ENCODE measurements at regions not wholly inside any gene's neighbourhood (a gene's known extent, or its start where the extent isn't known, plus 50 kb on each side); places are given as distances from the start of the nearest gene placed in this dataset.
A peak's percentile ranks its signal among the peaks of the same experiment; 100 is the strongest.

- H4K8ac ChIP-seq (ENCODE audit: low read depth, low read length), result no peak overlapping the region
- no peak overlapping the region for H3K56ac ChIP-seq (ENCODE audit: low read length)
- H3K79me1 ChIP-seq (ENCODE audit: low read length), result no peaks in the 10 kb centered on the region
- H3K4me3 ChIP-seq (ENCODE audit: low read length), result no peak overlapping the region
- no peak overlapping the region for H2BK15ac ChIP-seq (replicated peaks; ENCODE audit: low read depth)
- H3K79me2 ChIP-seq (ENCODE audit: control insufficient read depth, insufficient read depth, low read length), result no peaks in the 10 kb centered on the region
- DNase-seq, result no peak
- no peak overlapping the region for H3K4me2 ChIP-seq (ENCODE audit: low read length)
- H3K4me1 ChIP-seq (ENCODE audit: control insufficient read depth, low read depth, low read length), result peaks cover 5% of the 10 kb centered on the region
- H2BK5ac ChIP-seq (ENCODE audit: low read length), result peak overlapping the region; percentile 13
- WGBS (ENCODE audit: extremely low coverage, insufficient coverage, low lambda C conversion rate), result no CpG with 5 or more reads among the region's 8 CpGs
- no peaks in the 10 kb centered on the region for H3K27me3 ChIP-seq (ENCODE audit: insufficient read depth, low read length, poor library complexity)
- no peak overlapping the region for H3K23ac ChIP-seq (ENCODE audit: low read length)
- H3K36me3 ChIP-seq (ENCODE audit: control insufficient read depth, insufficient read depth, low read length), result no peaks in the 10 kb centered on the region
- no peak overlapping the region for H3K9ac ChIP-seq (ENCODE audit: low read length)
- H2BK120ac ChIP-seq (ENCODE audit: low read depth, low read length), result no peak overlapping the region
- no peak overlapping the region for H3K18ac ChIP-seq (ENCODE audit: low read length)
- no peak overlapping the region for H3K27ac ChIP-seq (ENCODE audit: low read depth, low read length)
- H2AK5ac ChIP-seq (ENCODE audit: low read length), result no peak overlapping the region
- no peak overlapping the region for H3K4ac ChIP-seq (ENCODE audit: low read depth, low read length)
- no peak overlapping the region for H4K5ac ChIP-seq (ENCODE audit: low read length)
Observed at GRCh38 chr10:121084016-121084674, 233.0 kb downstream of the WDR11 start.

GRCh38 chr10:121084675-121085070, 233.5 kb downstream of the WDR11 start:
- no peak overlapping the region for H2BK120ac ChIP-seq (ENCODE audit: low read depth, low read length)
- H3K56ac ChIP-seq (ENCODE audit: low read length), result no peak overlapping the region
- H3K4me1 ChIP-seq (ENCODE audit: control insufficient read depth, low read depth, low read length), result peaks cover 5% of the 10 kb centered on the region
- H4K8ac ChIP-seq (ENCODE audit: low read depth, low read length), result no peak overlapping the region
- no peak overlapping the region for H3K4me2 ChIP-seq (ENCODE audit: low read length)
- H2BK15ac ChIP-seq (replicated peaks; ENCODE audit: low read depth), result no peak overlapping the region
- WGBS (ENCODE audit: extremely low coverage, insufficient coverage, low lambda C conversion rate), result no CpG with 5 or more reads among the region's 7 CpGs
- H4K5ac ChIP-seq (ENCODE audit: low read length), result no peak overlapping the region
- no peak for DNase-seq
- no peaks in the 10 kb centered on the region for H3K79me2 ChIP-seq (ENCODE audit: control insufficient read depth, insufficient read depth, low read length)
- H3K4ac ChIP-seq (ENCODE audit: low read depth, low read length), result no peak overlapping the region
- H3K27ac ChIP-seq (ENCODE audit: low read depth, low read length), result no peak overlapping the region
- peak overlapping the region; percentile 13 for H2BK5ac ChIP-seq (ENCODE audit: low read length)
- H2AK5ac ChIP-seq (ENCODE audit: low read length), result no peak overlapping the region
- H3K18ac ChIP-seq (ENCODE audit: low read length), result no peak overlapping the region
- H3K79me1 ChIP-seq (ENCODE audit: low read length), result no peaks in the 10 kb centered on the region
- H3K9ac ChIP-seq (ENCODE audit: low read length), result no peak overlapping the region
- H3K27me3 ChIP-seq (ENCODE audit: insufficient read depth, low read length, poor library complexity), result no peaks in the 10 kb centered on the region
- no peak overlapping the region for H3K4me3 ChIP-seq (ENCODE audit: low read length)
- H3K36me3 ChIP-seq (ENCODE audit: control insufficient read depth, insufficient read depth, low read length), result no peaks in the 10 kb centered on the region
- no peak overlapping the region for H3K23ac ChIP-seq (ENCODE audit: low read length)

GRCh38 chr10:121085367-121085766, 234.2 kb downstream of the WDR11 start:
- no CpG with 5 or more reads among the region's 6 CpGs for WGBS (ENCODE audit: extremely low coverage, insufficient coverage, low lambda C conversion rate)
- no peak overlapping the region for H3K9ac ChIP-seq (ENCODE audit: low read length)
- H2AK5ac ChIP-seq (ENCODE audit: low read length), result no peak overlapping the region
- DNase-seq, result no peak
- H3K56ac ChIP-seq (ENCODE audit: low read length), result no peak overlapping the region
- H4K8ac ChIP-seq (ENCODE audit: low read depth, low read length), result no peak overlapping the region
- H2BK15ac ChIP-seq (replicated peaks; ENCODE audit: low read depth), result no peak overlapping the region
- no peak overlapping the region for H3K4me2 ChIP-seq (ENCODE audit: low read length)
- no peak overlapping the region for H3K4ac ChIP-seq (ENCODE audit: low read depth, low read length)
- H3K18ac ChIP-seq (ENCODE audit: low read length), result no peak overlapping the region
- H3K79me1 ChIP-seq (ENCODE audit: low read length), result no peaks in the 10 kb centered on the region
- no peak overlapping the region for H2BK120ac ChIP-seq (ENCODE audit: low read depth, low read length)
- no peak overlapping the region for H4K5ac ChIP-seq (ENCODE audit: low read length)
- H3K27ac ChIP-seq (ENCODE audit: low read depth, low read length), result no peak overlapping the region
- no peak overlapping the region for H3K4me3 ChIP-seq (ENCODE audit: low read length)
- no peaks in the 10 kb centered on the region for H3K27me3 ChIP-seq (ENCODE audit: insufficient read depth, low read length, poor library complexity)
- no peak overlapping the region for H2BK5ac ChIP-seq (ENCODE audit: low read length)
- H3K79me2 ChIP-seq (ENCODE audit: control insufficient read depth, insufficient read depth, low read length), result no peaks in the 10 kb centered on the region
- H3K23ac ChIP-seq (ENCODE audit: low read length), result no peak overlapping the region
- H3K4me1 ChIP-seq (ENCODE audit: control insufficient read depth, low read depth, low read length), result peaks cover 5% of the 10 kb centered on the region
- H3K36me3 ChIP-seq (ENCODE audit: control insufficient read depth, insufficient read depth, low read length), result no peaks in the 10 kb centered on the region

DNA sequence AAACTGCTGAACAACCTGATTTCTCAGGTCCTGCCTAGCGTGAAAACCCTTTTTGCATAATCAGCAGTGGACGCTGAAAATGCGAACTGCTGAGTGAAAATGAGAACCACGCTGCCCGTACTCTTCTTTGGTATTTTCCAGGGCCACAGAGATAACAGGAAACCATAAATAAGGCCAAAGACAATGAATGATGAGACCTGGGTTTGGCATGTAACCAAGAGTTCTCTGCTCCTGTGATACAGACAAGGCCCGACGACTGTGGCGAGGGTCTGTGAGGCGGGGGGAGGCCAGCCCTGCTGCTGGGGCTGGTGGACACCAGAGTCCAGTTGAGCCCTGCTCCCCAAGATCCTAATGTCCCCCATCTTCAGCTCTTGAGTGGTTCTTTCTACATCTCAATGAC, 236.0 kb downstream of the WDR11 start:
- Histone ChIP-seq H3K9ac (ENCODE audit: low read length) (no peak overlapping the region), H2BK120ac (ENCODE audit: low read depth, low read length) (no peak overlapping the region), H2AK5ac (ENCODE audit: low read length) (no peak overlapping the region), H3K4me3 (ENCODE audit: low read length) (no peak overlapping the region), H2BK15ac (replicated peaks; ENCODE audit: low read depth) (no peak overlapping the region), H3K27me3 (ENCODE audit: insufficient read depth, low read length, poor library complexity) (no peaks in the 10 kb centered on the region), H3K4me2 (ENCODE audit: low read length) (no peak overlapping the region), H4K5ac (ENCODE audit: low read length) (no peak overlapping the region), H3K4me1 (ENCODE audit: control insufficient read depth, low read depth, low read length) (peaks cover 5% of the 10 kb centered on the region), H3K56ac (ENCODE audit: low read length) (no peak overlapping the region), H3K27ac (ENCODE audit: low read depth, low read length) (no peak overlapping the region), H3K4ac (ENCODE audit: low read depth, low read length) (no peak overlapping the region), H2BK5ac (ENCODE audit: low read length) (no peak overlapping the region), H3K36me3 (ENCODE audit: control insufficient read depth, insufficient read depth, low read length) (no peaks in the 10 kb centered on the region), H3K79me2 (ENCODE audit: control insufficient read depth, insufficient read depth, low read length) (no peaks in the 10 kb centered on the region), H3K23ac (ENCODE audit: low read length) (no peak overlapping the region), H4K8ac (ENCODE audit: low read depth, low read length) (no peak overlapping the region), H3K18ac (ENCODE audit: low read length) (no peak overlapping the region), H3K79me1 (ENCODE audit: low read length) (no peaks in the 10 kb centered on the region)
- WGBS (ENCODE audit: extremely low coverage, insufficient coverage, low lambda C conversion rate), result no CpG with 5 or more reads among the region's 9 CpGs
- no peak for DNase-seq

GRCh38 chr10:121087688-121088087, 236.5 kb downstream of the WDR11 start:
- Histone ChIP-seq H3K4me2 (ENCODE audit: low read length) (no peak overlapping the region), H3K79me2 (ENCODE audit: control insufficient read depth, insufficient read depth, low read length) (no peaks in the 10 kb centered on the region), H2AK5ac (ENCODE audit: low read length) (no peak overlapping the region), H2BK15ac (replicated peaks; ENCODE audit: low read depth) (no peak overlapping the region), H3K23ac (ENCODE audit: low read length) (no peak overlapping the region), H3K27ac (ENCODE audit: low read depth, low read length) (no peak overlapping the region), H3K4me3 (ENCODE audit: low read length) (no peak overlapping the region), H3K9ac (ENCODE audit: low read length) (no peak overlapping the region), H2BK5ac (ENCODE audit: low read length) (no peak overlapping the region), H3K18ac (ENCODE audit: low read length) (no peak overlapping the region), H3K56ac (ENCODE audit: low read length) (no peak overlapping the region), H3K4ac (ENCODE audit: low read depth, low read length) (no peak overlapping the region), H2BK120ac (ENCODE audit: low read depth, low read length) (no peak overlapping the region), H4K8ac (ENCODE audit: low read depth, low read length) (no peak overlapping the region), H3K4me1 (ENCODE audit: control insufficient read depth, low read depth, low read length) (peaks cover 5% of the 10 kb centered on the region), H3K79me1 (ENCODE audit: low read length) (no peaks in the 10 kb centered on the region), H3K36me3 (ENCODE audit: control insufficient read depth, insufficient read depth, low read length) (no peaks in the 10 kb centered on the region), H3K27me3 (ENCODE audit: insufficient read depth, low read length, poor library complexity) (no peaks in the 10 kb centered on the region), H4K5ac (ENCODE audit: low read length) (no peak overlapping the region)
- DNase-seq, result no peak
- no CpG with 5 or more reads among the region's 4 CpGs for WGBS (ENCODE audit: extremely low coverage, insufficient coverage, low lambda C conversion rate)

GRCh38 chr10:121088524-121088923, 237.4 kb downstream of the WDR11 start:
- no peak overlapping the region for H3K4me2 ChIP-seq (ENCODE audit: low read length)
- DNase-seq, result peak; percentile 66
- H2AK5ac ChIP-seq (ENCODE audit: low read length), result no peak overlapping the region
- no peak overlapping the region for H3K18ac ChIP-seq (ENCODE audit: low read length)
- no peak overlapping the region for H3K27ac ChIP-seq (ENCODE audit: low read depth, low read length)
- H2BK120ac ChIP-seq (ENCODE audit: low read depth, low read length), result no peak overlapping the region
- H3K56ac ChIP-seq (ENCODE audit: low read length), result no peak overlapping the region
- no peak overlapping the region for H3K9ac ChIP-seq (ENCODE audit: low read length)
- H4K8ac ChIP-seq (ENCODE audit: low read depth, low read length), result no peak overlapping the region
- H3K79me1 ChIP-seq (ENCODE audit: low read length), result no peaks in the 10 kb centered on the region
- WGBS (ENCODE audit: extremely low coverage, insufficient coverage, low lambda C conversion rate), result no CpG with 5 or more reads among the region's 6 CpGs
- no peak overlapping the region for H4K5ac ChIP-seq (ENCODE audit: low read length)
- H3K36me3 ChIP-seq (ENCODE audit: control insufficient read depth, insufficient read depth, low read length), result no peaks in the 10 kb centered on the region
- H2BK5ac ChIP-seq (ENCODE audit: low read length), result no peak overlapping the region
- no peaks in the 10 kb centered on the region for H3K27me3 ChIP-seq (ENCODE audit: insufficient read depth, low read length, poor library complexity)
- no peaks in the 10 kb centered on the region for H3K79me2 ChIP-seq (ENCODE audit: control insufficient read depth, insufficient read depth, low read length)
- H3K23ac ChIP-seq (ENCODE audit: low read length), result no peak overlapping the region
- H3K4ac ChIP-seq (ENCODE audit: low read depth, low read length), result no peak overlapping the region
- H3K4me3 ChIP-seq (ENCODE audit: low read length), result no peak overlapping the region
- peaks cover 5% of the 10 kb centered on the region for H3K4me1 ChIP-seq (ENCODE audit: control insufficient read depth, low read depth, low read length)
- H2BK15ac ChIP-seq (replicated peaks; ENCODE audit: low read depth), result no peak overlapping the region
